ENCODE measurements at regions not wholly inside any gene's neighbourhood (a gene's known extent, or its start where the extent isn't known, plus 50 kb on each side); places are given as distances from the start of the nearest gene placed in this dataset.

- peak in 1 of 9 donors; percentile 45 for DNase-seq (ENCODE audit: low read depth in 6 of 9, low spot score in 9 of 9)
- Histone ChIP-seq H3K4me1 (ENCODE audit: control insufficient read depth in 2 of 2, insufficient read depth in 2 of 2, low read length in 2 of 2) (peaks cover 0 to 6% of the 10 kb centered on the region in 2 donors), H3K27ac (ENCODE audit: low read depth in 1 of 2, low read length in 1 of 2) (peak overlapping the region in 1 of 2 donors; percentile 37), H3K27me3 (ENCODE audit: control insufficient read depth in 2 of 2, insufficient read depth in 1 of 2, low read length in 1 of 2) (no peaks in the 10 kb centered on the region), H3K4me3 (ENCODE audit: low read length in 2 of 2) (no peak overlapping the region), H3K36me3 (ENCODE audit: control insufficient read depth in 2 of 2, insufficient read depth in 2 of 2, low read length in 1 of 2) (no peaks in the 10 kb centered on the region), H3K9me3 (ENCODE audit: control insufficient read depth in 2 of 2, insufficient read depth in 1 of 2, low read length in 1 of 2) (no peaks in the 10 kb centered on the region)
- WGBS: 88% methylated on average over 27 of the region's 27 CpGs
These were observed 88.5 kb downstream of the MYEOV start for GRCh38 chr11:69382131-69383128.

- H3K4me1 ChIP-seq (ENCODE audit: control insufficient read depth in 2 of 2, insufficient read depth in 2 of 2, low read length in 2 of 2): peaks cover 0 to 6% of the 10 kb centered on the region in 2 donors
- H3K4me3 ChIP-seq (ENCODE audit: low read length in 2 of 2): no peak overlapping the region
- H3K27me3 ChIP-seq (ENCODE audit: control insufficient read depth in 2 of 2, insufficient read depth in 1 of 2, low read length in 1 of 2): no peaks in the 10 kb centered on the region
- no peaks in the 10 kb centered on the region for H3K36me3 ChIP-seq (ENCODE audit: control insufficient read depth in 2 of 2, insufficient read depth in 2 of 2, low read length in 1 of 2)
- no peak for DNase-seq (ENCODE audit: low read depth in 6 of 9, low spot score in 9 of 9)
- WGBS: 96% methylated on average over 13 of the region's 13 CpGs
- no peak overlapping the region for H3K27ac ChIP-seq (ENCODE audit: low read depth in 1 of 2, low read length in 1 of 2)
- H3K9me3 ChIP-seq (ENCODE audit: control insufficient read depth in 2 of 2, insufficient read depth in 1 of 2, low read length in 1 of 2): no peaks in the 10 kb centered on the region
These were observed 89.7 kb downstream of the MYEOV start for GRCh38 chr11:69383372-69384250.

- Histone ChIP-seq H3K4me3 (ENCODE audit: low read length in 2 of 2) (no peak overlapping the region), H3K27me3 (ENCODE audit: control insufficient read depth in 2 of 2, insufficient read depth in 1 of 2, low read length in 1 of 2) (no peaks in the 10 kb centered on the region), H3K4me1 (ENCODE audit: control insufficient read depth in 2 of 2, insufficient read depth in 2 of 2, low read length in 2 of 2) (peaks cover 0 to 6% of the 10 kb centered on the region in 2 donors), H3K9me3 (ENCODE audit: control insufficient read depth in 2 of 2, insufficient read depth in 1 of 2, low read length in 1 of 2) (no peaks in the 10 kb centered on the region), H3K36me3 (ENCODE audit: control insufficient read depth in 2 of 2, insufficient read depth in 2 of 2, low read length in 1 of 2) (no peaks in the 10 kb centered on the region), H3K27ac (ENCODE audit: low read depth in 1 of 2, low read length in 1 of 2) (no peak overlapping the region)
- DNase-seq (ENCODE audit: low read depth in 6 of 9, low spot score in 9 of 9): no peak
- 94% methylated on average over 31 of the region's 31 CpGs for WGBS
These were observed 90.5 kb downstream of the MYEOV start for GRCh38 chr11:69384251-69385143.

- 92% methylated on average over 6 of the region's 6 CpGs for whole genome bisulfite sequencing
These were observed 91.3 kb downstream of the MYEOV start for GRCh38 chr11:69385144-69385820.

GRCh38 chr11:69385832-69386427, 92.0 kb downstream of the MYEOV start:
- 95% methylated on average over 14 of the region's 14 CpGs for WGBS

More at GRCh38 chr11:69385144-69385820, 91.3 kb downstream of the MYEOV start:
- H3K4me3 ChIP-seq (ENCODE audit: low read length in 2 of 2): no peak overlapping the region
- no peaks in the 10 kb centered on the region for H3K27me3 ChIP-seq (ENCODE audit: control insufficient read depth in 2 of 2, insufficient read depth in 1 of 2, low read length in 1 of 2)
- no peak for DNase-seq (ENCODE audit: low read depth in 6 of 9, low spot score in 9 of 9)
- no peak overlapping the region for H3K27ac ChIP-seq (ENCODE audit: low read depth in 1 of 2, low read length in 1 of 2)
- H3K4me1 ChIP-seq (ENCODE audit: control insufficient read depth in 2 of 2, insufficient read depth in 2 of 2, low read length in 2 of 2): peaks cover 0 to 6% of the 10 kb centered on the region in 2 donors
- no peaks in the 10 kb centered on the region for H3K9me3 ChIP-seq (ENCODE audit: control insufficient read depth in 2 of 2, insufficient read depth in 1 of 2, low read length in 1 of 2)
- no peaks in the 10 kb centered on the region for H3K36me3 ChIP-seq (ENCODE audit: control insufficient read depth in 2 of 2, insufficient read depth in 2 of 2, low read length in 1 of 2)

GRCh38 chr11:69386594-69387408, 92.8 kb downstream of the MYEOV start:
- 96% methylated on average over 8 of the region's 8 CpGs for WGBS

More at GRCh38 chr11:69385832-69386427, 92.0 kb downstream of the MYEOV start:
- no peaks in the 10 kb centered on the region for H3K36me3 ChIP-seq (ENCODE audit: control insufficient read depth in 2 of 2, insufficient read depth in 2 of 2, low read length in 1 of 2)
- peaks cover 0 to 5% of the 10 kb centered on the region in 2 donors for H3K4me1 ChIP-seq (ENCODE audit: control insufficient read depth in 2 of 2, insufficient read depth in 2 of 2, low read length in 2 of 2)
- no peak overlapping the region for H3K27ac ChIP-seq (ENCODE audit: low read depth in 1 of 2, low read length in 1 of 2)
- H3K4me3 ChIP-seq (ENCODE audit: low read length in 2 of 2): no peak overlapping the region
- H3K27me3 ChIP-seq (ENCODE audit: control insufficient read depth in 2 of 2, insufficient read depth in 1 of 2, low read length in 1 of 2): no peaks in the 10 kb centered on the region
- H3K9me3 ChIP-seq (ENCODE audit: control insufficient read depth in 2 of 2, insufficient read depth in 1 of 2, low read length in 1 of 2): no peaks in the 10 kb centered on the region
- no peak for DNase-seq (ENCODE audit: low read depth in 6 of 9, low spot score in 9 of 9)

GRCh38 chr11:69387409-69387885, 93.5 kb downstream of the MYEOV start:
- 96% methylated on average over 3 of the region's 3 CpGs for WGBS
- Histone ChIP-seq H3K36me3 (ENCODE audit: control insufficient read depth in 2 of 2, insufficient read depth in 2 of 2, low read length in 1 of 2) (no peaks in the 10 kb centered on the region), H3K4me3 (ENCODE audit: low read length in 2 of 2) (no peak overlapping the region), H3K4me1 (ENCODE audit: control insufficient read depth in 2 of 2, insufficient read depth in 2 of 2, low read length in 2 of 2) (no peaks in the 10 kb centered on the region), H3K27me3 (ENCODE audit: control insufficient read depth in 2 of 2, insufficient read depth in 1 of 2, low read length in 1 of 2) (no peaks in the 10 kb centered on the region), H3K9me3 (ENCODE audit: control insufficient read depth in 2 of 2, insufficient read depth in 1 of 2, low read length in 1 of 2) (no peaks in the 10 kb centered on the region), H3K27ac (ENCODE audit: low read depth in 1 of 2, low read length in 1 of 2) (no peak overlapping the region)
- no peak for DNase-seq (ENCODE audit: low read depth in 6 of 9, low spot score in 9 of 9)

More at GRCh38 chr11:69386594-69387408, 92.8 kb downstream of the MYEOV start:
- H3K9me3 ChIP-seq (ENCODE audit: control insufficient read depth in 2 of 2, insufficient read depth in 1 of 2, low read length in 1 of 2): no peaks in the 10 kb centered on the region
- no peaks in the 10 kb centered on the region for H3K27me3 ChIP-seq (ENCODE audit: control insufficient read depth in 2 of 2, insufficient read depth in 1 of 2, low read length in 1 of 2)
- no peaks in the 10 kb centered on the region for H3K36me3 ChIP-seq (ENCODE audit: control insufficient read depth in 2 of 2, insufficient read depth in 2 of 2, low read length in 1 of 2)
- no peaks in the 10 kb centered on the region for H3K4me1 ChIP-seq (ENCODE audit: control insufficient read depth in 2 of 2, insufficient read depth in 2 of 2, low read length in 2 of 2)
- no peak overlapping the region for H3K4me3 ChIP-seq (ENCODE audit: low read length in 2 of 2)
- no peak for DNase-seq (ENCODE audit: low read depth in 6 of 9, low spot score in 9 of 9)
- no peak overlapping the region for H3K27ac ChIP-seq (ENCODE audit: low read depth in 1 of 2, low read length in 1 of 2)

Measured in thymus (tissue), 11 donors.